GM21447 (cell line): ENCODE measurements at regions not wholly inside any gene's neighbourhood (a gene's known extent, or its start where the extent isn't known, plus 50 kb on each side); places are given as distances from the start of the nearest gene placed in this dataset.
"Not testable (repeated sequence)": the region's sequence is repeated elsewhere in the genome, so short reads cannot be mapped to it uniquely, and the experiment has no call there.

ENCODE experiments used
- ATAC-seq: cut with Tn5 transposase; IDR thresholded peaks from one replicate; pipeline ENCODE4 v1.9.1; 2021; ENCODE audit not compliant: unreplicated experiment

GRCh38 chrX:113390531-113390930, 549.9 kb upstream of the AMOT start:
- ATAC-seq = no peak

- ATAC-seq = no peak
These were observed 549.2 kb upstream of the AMOT start for GRCh38 chrX:113389846-113390245.

GRCh38 chrX:113384628-113385027, 544.0 kb upstream of the AMOT start:
- no peak for ATAC-seq

GRCh38 chrX:113373421-113373820, 532.8 kb upstream of the AMOT start:
- ATAC-seq = not testable (repeated sequence)

GRCh38 chrX:113370006-113370405, 529.4 kb upstream of the AMOT start:
- no peak for ATAC-seq

- ATAC-seq = no peak
These were observed 528.4 kb upstream of the AMOT start for GRCh38 chrX:113369056-113369455.

- no peak for ATAC-seq
These were observed 512.5 kb upstream of the AMOT start for GRCh38 chrX:113353134-113353533.

GRCh38 chrX:113330416-113330815, 489.8 kb upstream of the AMOT start:
- ATAC-seq = no peak

GRCh38 chrX:113315927-113316326, 475.3 kb upstream of the AMOT start:
- ATAC-seq = no peak

GRCh38 chrX:113305496-113305895, 464.9 kb upstream of the AMOT start:
- no peak for ATAC-seq

GRCh38 chrX:113300580-113300979, 459.9 kb upstream of the AMOT start:
- no peak for ATAC-seq

GRCh38 chrX:113297437-113297836, 456.8 kb upstream of the AMOT start:
- no peak for ATAC-seq

- ATAC-seq = no peak
These were observed 448.9 kb upstream of the AMOT start for GRCh38 chrX:113289503-113289902.

GRCh38 chrX:113287761-113288160, 447.1 kb upstream of the AMOT start:
- ATAC-seq = no peak

GRCh38 chrX:113275804-113276203, 435.2 kb upstream of the AMOT start:
- no peak for ATAC-seq

- ATAC-seq = no peak
These were observed 434.2 kb upstream of the AMOT start for GRCh38 chrX:113274791-113275190.

GRCh38 chrX:113274345-113274744, 433.7 kb upstream of the AMOT start:
- no peak for ATAC-seq

GRCh38 chrX:113269203-113269602, 428.6 kb upstream of the AMOT start:
- ATAC-seq = no peak

GRCh38 chrX:113260474-113260873, 419.8 kb upstream of the AMOT start:
- no peak for ATAC-seq

GRCh38 chrX:113222305-113222704, 381.7 kb upstream of the AMOT start:
- no peak for ATAC-seq

GRCh38 chrX:113212052-113212451, 371.4 kb upstream of the AMOT start:
- ATAC-seq = no peak

GRCh38 chrX:113202601-113203000, 362.0 kb upstream of the AMOT start:
- no peak for ATAC-seq

GRCh38 chrX:113195949-113196348, 355.3 kb upstream of the AMOT start:
- no peak for ATAC-seq

GRCh38 chrX:113192418-113192817, 351.8 kb upstream of the AMOT start:
- ATAC-seq = no peak
